Motor neuron (in vitro differentiated cells): ENCODE measurements at regions not wholly inside any gene's neighbourhood (a gene's known extent, or its start where the extent isn't known, plus 50 kb on each side); places are given as distances from the start of the nearest gene placed in this dataset.
A peak's percentile ranks its signal among the peaks of the same experiment; 100 is the strongest.

ENCODE experiments used
- ATAC-seq, 8 experiments: fragments of 200-7000 bp; cut with Tn5 transposase; replicated peaks in 6 of 8; 2 replicates each; pipeline ENCODE4 v1.8.0; 2021; ENCODE audit warnings: mild to moderate bottlenecking in 8 of 8, moderate library complexity in 8 of 8
- H3K27ac ChIP-seq, 2 donors: fragments of 250-450 bp; sonication (Bioruptor Pico); 2 replicates each; pipeline ENCODE4 v1.9.0; 2021; ENCODE audit warnings: antibody characterized with exemption in 2 of 2, mild to moderate bottlenecking in 2 of 2, moderate library complexity in 1 of 2
- H3K4me1 ChIP-seq, 2 donors: fragments of 250-450 bp; sonication (Bioruptor Pico); replicated peaks in 1 of 2; 2 replicates each; pipeline ENCODE4 v1.6.1; 2021; ENCODE audit warnings: antibody characterized with exemption in 2 of 2, mild to moderate bottlenecking in 2 of 2, moderate library complexity in 1 of 2
- H3K4me3 ChIP-seq, 5 donors: fragments of 250-450 bp; sonication (Bioruptor Pico); 2 replicates each; pipeline ENCODE4 v1.9.0; 2021; ENCODE audit warnings: antibody characterized with exemption in 5 of 5, mild to moderate bottlenecking in 5 of 5, moderate library complexity in 4 of 5
- WGBS, 10 experiments: fragments of 450-650 bp; shearing (Covaris generic); methylation state at CpG; one replicate each; pipeline ENCODE4 v1.0.0; 2022; 5-methylcytosine and 5-hydroxymethylcytosine counted together
- in situ Hi-C, 9 experiments: fragments of 400-800 bp; cut with MboI; loops; one replicate each; pipeline ENCODE4 v1.15.0; 2021; ENCODE audit warnings: low sequenced_read_pairs in 9 of 9, low pct_unique_long_range_greater_than_20kb in 2 of 9; ENCODE audit not compliant: unreplicated experiment in 9 of 9

GRCh38 chr18:29009250-29009803 is 832.4 kb upstream of the CDH2 start:
- H3K4me3 ChIP-seq: no peak overlapping the region
- no peaks in the 10 kb centered on the region for H3K4me1 ChIP-seq
- no peak overlapping the region for H3K27ac ChIP-seq
- in situ Hi-C loops: no loop called here
- WGBS, 10 experiments: 0 to 100% (median 83%) methylated on average over 2 of the region's 2 CpGs
- ATAC-seq: peak in 3 of 8 experiments; percentile 93

GRCh38 chr18:29008809-29009208 is 831.9 kb upstream of the CDH2 start:
- Histone ChIP-seq H3K4me3 (no peak overlapping the region), H3K27ac (no peak overlapping the region), H3K4me1 (no peaks in the 10 kb centered on the region)
- ATAC-seq: peak in 2 of 8 experiments; percentile 41 to 52
- in situ Hi-C loops: no loop called here
- 0 to 100% (median 55%) methylated on average over 1 of the region's 1 CpG; no CpG with 5 or more reads in 3 of the 10 experiments for WGBS, 10 experiments

- Histone ChIP-seq H3K4me1 (no peaks in the 10 kb centered on the region), H3K27ac (no peak overlapping the region), H3K4me3 (no peak overlapping the region)
- WGBS, 10 experiments: 0 to 100% (median 86%) methylated on average over 1 to 2 of the region's 2 CpGs; no CpG with 5 or more reads in 2 of the 10 experiments
- ATAC-seq: no peak
- in situ Hi-C loops: no loop called here
Measured at GRCh38 chr18:29007986-29008654, 831.2 kb upstream of the CDH2 start.

GRCh38 chr18:29004921-29005320 is 828.0 kb upstream of the CDH2 start:
- H3K4me1 ChIP-seq: no peaks in the 10 kb centered on the region
- 0 to 89% (median 40%) methylated on average over 1 of the region's 1 CpG; no CpG with 5 or more reads in 3 of the 10 experiments for WGBS, 10 experiments
- no peak for ATAC-seq
- no peak overlapping the region for H3K4me3 ChIP-seq
- in situ Hi-C loops: no loop called here
- H3K27ac ChIP-seq: no peak overlapping the region

GRCh38 chr18:29003194-29003593 is 826.3 kb upstream of the CDH2 start:
- in situ Hi-C loops: no loop called here
- H3K27ac ChIP-seq: no peak overlapping the region
- H3K4me3 ChIP-seq: no peak overlapping the region
- no peaks in the 10 kb centered on the region for H3K4me1 ChIP-seq
- ATAC-seq: no peak
- 70 to 100% (median 94%) methylated on average over 1 to 2 of the region's 2 CpGs; no CpG with 5 or more reads in 3 of the 10 experiments for WGBS, 10 experiments

GRCh38 chr18:29002747-29003146 is 825.8 kb upstream of the CDH2 start:
- no peak overlapping the region for H3K4me3 ChIP-seq
- in situ Hi-C loops: no loop called here
- peak in 2 of 8 experiments; percentile 27 to 53 for ATAC-seq

GRCh38 chr18:28999726-29000125 is 822.8 kb upstream of the CDH2 start:
- no peak overlapping the region for H3K27ac ChIP-seq
- no peak overlapping the region for H3K4me3 ChIP-seq
- in situ Hi-C loops: no loop called here
- 17 to 100% (median 95%) methylated on average over 1 of the region's 1 CpG; no CpG with 5 or more reads in 6 of the 10 experiments for WGBS, 10 experiments
- H3K4me1 ChIP-seq: no peaks in the 10 kb centered on the region
- ATAC-seq: peak in 3 of 8 experiments; percentile 70 to 96 (median 93)

More at GRCh38 chr18:29002747-29003146, 825.8 kb upstream of the CDH2 start:
- H3K4me1 ChIP-seq: no peaks in the 10 kb centered on the region
- no peak overlapping the region for H3K27ac ChIP-seq
- 50 to 86% (median 71%) methylated on average over 2 to 7 of the region's 8 CpGs; no CpG with 5 or more reads in 2 of the 10 experiments for WGBS, 10 experiments

GRCh38 chr18:28995319-28995718 is 818.4 kb upstream of the CDH2 start:
- Histone ChIP-seq H3K4me1 (peaks cover 0 to 3% of the 10 kb centered on the region in 2 donors), H3K27ac (no peak overlapping the region), H3K4me3 (no peak overlapping the region)
- in situ Hi-C loops: no loop called here
- peak in 3 of 8 experiments; percentile 29 to 43 (median 32) for ATAC-seq

GRCh38 chr18:28984731-28985130 is 807.8 kb upstream of the CDH2 start:
- WGBS, 10 experiments: 0 to 80% (median 41%) methylated on average over 1 of the region's 1 CpG
- H3K4me1 ChIP-seq: no peaks in the 10 kb centered on the region
- H3K4me3 ChIP-seq: no peak overlapping the region
- in situ Hi-C loops: no loop called here
- no peak for ATAC-seq
- H3K27ac ChIP-seq: no peak overlapping the region

- Histone ChIP-seq H3K4me1 (peaks cover 0 to 19% of the 10 kb centered on the region in 2 donors), H3K4me3 (no peak overlapping the region), H3K27ac (no peak overlapping the region)
- ATAC-seq: no peak
- WGBS, 10 experiments: 60 to 100% (median 100%) methylated on average over 1 of the region's 1 CpG; no CpG with 5 or more reads in 3 of the 10 experiments
- in situ Hi-C loops: no loop called here
Measured at GRCh38 chr18:28974504-28974903, 797.6 kb upstream of the CDH2 start.

- Histone ChIP-seq H3K27ac (no peak overlapping the region), H3K4me3 (no peak overlapping the region), H3K4me1 (peaks cover 0 to 19% of the 10 kb centered on the region in 2 donors)
- WGBS, 10 experiments: 60 to 100% (median 100%) methylated on average over 1 of the region's 1 CpG; no CpG with 5 or more reads in 2 of the 10 experiments
- in situ Hi-C loops: no loop called here
- ATAC-seq: no peak
Measured at GRCh38 chr18:28973324-28973723, 796.4 kb upstream of the CDH2 start.

- in situ Hi-C loops: no loop called here
- 19 to 96% (median 58%) methylated on average over 3 to 5 of the region's 5 CpGs; no CpG with 5 or more reads in 1 of the 10 experiments for WGBS, 10 experiments
- Histone ChIP-seq H3K27ac (peak overlapping the region in 1 of 2 donors; percentile 51), H3K4me3 (no peak overlapping the region), H3K4me1 (peaks cover 0 to 19% of the 10 kb centered on the region in 2 donors)
- peak in 5 of 8 experiments; percentile 81 to 94 (median 89) for ATAC-seq
Measured at GRCh38 chr18:28972333-28972907, 795.5 kb upstream of the CDH2 start.

- in situ Hi-C loops: no loop called here
- ATAC-seq: peak in 2 of 8 experiments; percentile 23 to 55
- H3K4me3 ChIP-seq: no peak overlapping the region
- peaks cover 0 to 6% of the 10 kb centered on the region in 2 donors for H3K4me1 ChIP-seq
- no peak overlapping the region for H3K27ac ChIP-seq
Measured at GRCh38 chr18:28963481-28963880, 786.6 kb upstream of the CDH2 start.
